GM19452 (cell line): ENCODE measurements at regions not wholly inside any gene's neighbourhood (a gene's known extent, or its start where the extent isn't known, plus 50 kb on each side); places are given as distances from the start of the nearest gene placed in this dataset.

ENCODE experiments used
- ATAC-seq: cut with Tn5 transposase; IDR thresholded peaks from one replicate; pipeline ENCODE4 v1.9.1; 2021; ENCODE audit not compliant: unreplicated experiment

- no peak for ATAC-seq
Observed at GRCh38 chr13:48181482-48182145, 51.4 kb upstream of the ITM2B start.

DNA sequence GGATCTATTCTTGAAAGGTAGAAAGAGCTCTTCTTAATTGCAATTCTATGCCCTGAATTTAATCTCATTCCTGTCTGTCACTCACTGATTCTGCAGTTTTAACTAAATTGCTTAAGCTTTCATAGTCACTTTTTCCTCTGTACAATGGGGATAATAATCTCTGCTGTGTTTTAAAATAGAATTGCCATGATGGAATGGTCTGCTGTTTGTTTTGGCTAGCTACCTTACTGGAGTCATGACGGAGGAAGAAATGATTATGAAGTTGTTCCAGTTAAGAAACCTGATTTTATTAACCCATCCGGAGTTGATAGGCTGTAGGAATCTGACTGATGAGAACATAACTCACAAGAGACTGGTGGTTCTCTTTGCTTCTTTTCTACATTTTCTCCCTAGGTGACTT is 54.9 kb upstream of the ITM2B start:
- no peak for ATAC-seq

GRCh38 chr13:48176781-48177180 is 56.2 kb upstream of the ITM2B start:
- no peak for ATAC-seq

- ATAC-seq = peak; percentile 61
Observed at GRCh38 chr13:48175185-48175584, 57.8 kb upstream of the ITM2B start.

- ATAC-seq = no peak
Observed at GRCh38 chr13:48167866-48168265, 65.1 kb upstream of the ITM2B start.

DNA sequence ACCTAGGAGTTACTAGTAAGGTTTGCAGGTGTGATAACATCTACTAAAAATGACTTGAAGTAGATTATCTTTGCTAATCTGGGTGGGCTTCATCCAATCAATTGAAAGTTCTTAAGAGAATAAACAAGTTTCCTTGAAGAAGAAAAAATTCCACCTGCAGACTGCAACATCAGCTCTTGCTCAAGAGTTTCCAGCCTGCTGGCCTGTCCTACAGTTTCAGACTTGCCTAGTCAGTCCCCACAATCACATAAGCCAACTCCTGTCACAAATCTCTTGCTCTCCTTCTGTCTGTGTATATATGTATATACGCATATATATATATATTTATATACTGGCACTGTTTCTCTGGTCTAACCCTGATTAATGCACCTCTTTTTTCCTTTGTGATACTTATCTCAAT is 67.3 kb upstream of the ITM2B start:
- no peak for ATAC-seq

GRCh38 chr13:48165063-48165462 is 67.9 kb upstream of the ITM2B start:
- ATAC-seq = no peak

- no peak for ATAC-seq
Observed at GRCh38 chr13:48163061-48163460, 68.2 kb upstream of the MED4 start.

- no peak for ATAC-seq
Observed at GRCh38 chr13:48162217-48162616, 67.3 kb upstream of the MED4 start.

DNA sequence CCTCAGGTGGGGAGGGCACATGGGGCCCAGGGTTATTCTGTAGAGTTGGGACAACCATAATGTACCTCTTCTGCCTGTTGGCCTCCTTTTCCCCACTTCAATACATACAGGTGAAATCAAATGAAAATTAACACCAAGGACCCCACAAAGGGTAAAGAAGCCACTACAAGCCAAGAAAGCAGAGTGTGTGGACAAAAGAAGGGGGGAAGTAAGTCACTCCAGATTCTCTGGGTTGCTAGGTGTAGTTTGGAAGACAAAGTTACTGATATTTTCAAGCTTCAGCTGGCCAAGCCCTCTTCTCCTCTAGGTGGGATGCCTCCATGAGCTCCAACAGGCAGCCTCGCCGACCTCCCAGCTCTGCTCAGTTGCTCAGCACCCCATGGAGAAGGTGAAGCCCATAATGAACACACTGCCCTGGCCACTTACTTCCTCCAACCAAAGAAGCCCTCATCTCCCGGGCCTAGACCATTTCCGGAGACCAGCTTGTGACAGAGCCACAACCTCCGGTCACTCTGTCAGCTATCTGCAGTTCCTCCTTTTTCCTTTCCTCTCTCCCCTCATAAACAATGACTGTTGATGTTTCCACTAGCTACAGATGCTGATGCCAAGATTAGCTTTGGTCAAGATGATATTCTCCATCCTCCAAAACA is 66.8 kb upstream of the MED4 start:
- no peak for ATAC-seq

GRCh38 chr13:48160606-48161278 is 65.8 kb upstream of the MED4 start:
- ATAC-seq = no peak

GRCh38 chr13:48159826-48160225 is 64.9 kb upstream of the MED4 start:
- ATAC-seq = no peak

GRCh38 chr13:48159401-48159800 is 64.5 kb upstream of the MED4 start:
- no peak for ATAC-seq

GRCh38 chr13:48158915-48159314 is 64.0 kb upstream of the MED4 start:
- ATAC-seq = no peak

DNA sequence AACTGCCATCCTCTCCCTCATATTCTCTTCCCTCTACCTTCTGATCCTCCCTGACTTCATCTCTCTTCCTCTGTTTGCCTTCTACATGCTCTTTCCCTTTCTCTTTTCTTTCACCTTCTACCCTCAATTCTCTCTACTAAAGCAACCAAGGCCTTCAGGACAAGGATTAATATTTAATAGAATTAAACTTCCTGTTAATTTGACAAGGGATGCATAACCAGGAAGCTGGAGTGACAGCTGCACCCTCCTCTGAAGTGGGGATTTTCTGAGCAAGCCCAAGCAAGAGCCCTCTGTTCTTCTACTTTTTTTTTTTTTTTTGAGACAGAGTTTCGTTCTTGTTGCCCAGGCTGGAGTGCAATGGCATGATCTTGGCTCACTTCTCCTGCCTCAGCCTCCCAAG is 63.4 kb upstream of the MED4 start:
- peak; percentile 61 for ATAC-seq

DNA sequence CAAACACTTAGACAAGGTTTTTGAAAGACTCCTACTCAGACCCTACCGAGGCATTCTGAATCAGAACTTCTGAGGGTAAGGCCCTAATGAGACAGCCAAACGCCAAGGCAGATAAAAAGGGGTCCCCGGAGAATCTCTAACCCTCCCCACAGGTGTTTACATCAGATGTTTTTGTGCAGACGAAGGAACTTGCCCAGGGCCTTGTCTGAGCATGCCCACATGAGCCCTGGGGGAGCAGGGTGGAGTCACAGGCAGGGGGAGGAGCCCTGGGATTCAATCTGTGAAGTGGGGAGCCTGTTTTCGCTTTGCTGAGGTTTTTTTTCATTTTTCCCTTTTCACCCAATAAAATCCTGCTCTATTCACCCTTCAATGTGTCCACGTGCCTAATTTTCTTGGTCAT is 61.6 kb upstream of the MED4 start:
- ATAC-seq = no peak

- peak; percentile 56 for ATAC-seq
Observed at GRCh38 chr13:48155848-48156247, 60.9 kb upstream of the MED4 start.

- ATAC-seq = no peak
Observed at GRCh38 chr13:48154671-48155070, 59.8 kb upstream of the MED4 start.

GRCh38 chr13:48153186-48153585 is 58.3 kb upstream of the MED4 start:
- no peak for ATAC-seq

GRCh38 chr13:48151363-48152161 is 56.7 kb upstream of the MED4 start:
- ATAC-seq = no peak

- ATAC-seq = no peak
Observed at GRCh38 chr13:48148454-48148853, 53.5 kb upstream of the MED4 start.

GRCh38 chr13:48146636-48147035 is 51.7 kb upstream of the MED4 start:
- no peak for ATAC-seq
